ENCODE measurements at regions not wholly inside any gene's neighbourhood (a gene's known extent, or its start where the extent isn't known, plus 50 kb on each side); places are given as distances from the start of the nearest gene placed in this dataset.

DNA sequence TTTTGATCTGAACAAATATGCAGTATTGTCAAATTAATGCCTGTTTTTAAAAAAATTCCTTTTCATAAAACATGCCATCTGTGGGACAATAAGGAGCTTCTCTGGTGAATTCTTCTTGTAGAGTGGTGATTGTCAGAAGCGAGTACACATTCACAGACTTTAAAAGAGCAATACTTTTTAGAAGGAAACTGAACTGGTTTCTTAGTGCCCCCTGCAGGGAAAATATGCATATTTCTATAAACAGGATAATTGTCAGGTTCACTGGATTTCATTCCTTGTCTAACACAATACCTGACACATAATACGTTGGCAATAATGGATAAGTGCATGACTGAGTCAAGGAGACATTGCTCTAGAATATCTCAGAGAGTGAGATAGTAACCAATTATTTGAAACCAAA lies 133.7 kb downstream of the KIF4B start:
- Histone ChIP-seq H4K8ac (ENCODE audit: extremely low read depth, insufficient read depth, low read length) (no peak overlapping the region), H3K4me1 (replicated peaks in 1 of 4; ENCODE audit: control insufficient read depth in 3 of 4, insufficient read depth in 4 of 4, low read length in 3 of 4) (peaks cover 0 to 2% (median 0%) of the 10 kb centered on the region in 4 experiments; a peak in 1 of 7 replicates), H3K79me2 (ENCODE audit: control insufficient read depth in 1 of 2, insufficient read depth in 2 of 2, low read length in 2 of 2) (no peaks in the 10 kb centered on the region), H3K9me3 (ENCODE audit: insufficient read depth in 2 of 2, low read depth in 1 of 2, low read length in 1 of 2) (no peaks in the 10 kb centered on the region), H3K23me2 (ENCODE audit: low read depth, low read length) (no peaks in the 10 kb centered on the region), H2BK120ac (replicated peaks; ENCODE audit: low read depth, low read length) (no peak overlapping the region), H3K56ac (replicated peaks; ENCODE audit: insufficient read length, low read depth, low read length) (no peak overlapping the region), H4K20me1 (replicated peaks in 1 of 2; ENCODE audit: control insufficient read depth in 1 of 2, insufficient read depth in 2 of 2, low read length in 2 of 2) (no peaks in the 10 kb centered on the region), H3K23ac (ENCODE audit: insufficient read length) (no peak overlapping the region), H3K36me3 (ENCODE audit: control insufficient read depth in 2 of 4, insufficient read depth in 4 of 4, low read length in 3 of 4) (no peaks in the 10 kb centered on the region), H4K91ac (replicated peaks; ENCODE audit: insufficient read length, low read length) (no peak overlapping the region), H2BK20ac (ENCODE audit: low read length) (no peak overlapping the region), H2AK5ac (ENCODE audit: low read depth, low read length) (no peak overlapping the region), H3K9ac (replicated peaks in 1 of 4; ENCODE audit: extremely low read depth in 1 of 4, low read depth in 3 of 4, low read length in 3 of 4) (no peak overlapping the region), H3K4ac (replicated peaks; ENCODE audit: insufficient read length, low read depth, low read length) (no peak overlapping the region), H2BK5ac (ENCODE audit: low read depth, low read length) (no peak overlapping the region), H3K18ac (ENCODE audit: extremely low read depth, low read length) (no peak overlapping the region), H2AFZ (ENCODE audit: low read length) (no peak overlapping the region), H3K4me2 (ENCODE audit: insufficient read depth in 1 of 2, low read depth in 2 of 2, low read length in 2 of 2) (no peak overlapping the region), H3K79me1 (ENCODE audit: low read depth, low read length) (no peaks in the 10 kb centered on the region), H3K14ac (ENCODE audit: insufficient read length) (no peak overlapping the region), H2BK15ac (ENCODE audit: low read length) (no peak overlapping the region), H3K27ac (ENCODE audit: low read depth, low read length) (no peak overlapping the region), H4K5ac (ENCODE audit: insufficient read length, low read depth, low read length) (no peak overlapping the region), H3K27me3 (replicated peaks in 1 of 4; ENCODE audit: control insufficient read depth in 3 of 4, extremely low read depth in 1 of 4, insufficient read depth in 3 of 4, low read length in 3 of 4) (no peaks in the 10 kb centered on the region), H3K4me3 (ENCODE audit: extremely low read depth in 1 of 4, insufficient read depth in 2 of 4, low read depth in 3 of 4, low read length in 4 of 4) (no peak overlapping the region), H2BK12ac (ENCODE audit: low read depth, low read length) (no peak overlapping the region)
- DNase-seq (ENCODE audit: low read depth in 1 of 2, low spot score in 2 of 2) = no peak
- ChIA-PET CTCF (ENCODE audit: partially characterized antibody) (interaction anchor here (0.8 to 1.5 kb wide), 6 partner anchors 8 to 135 kb away, joined by 3 to 7 read pairs (median 4); no protein-coding TSS in a partner anchor), POLR2A (ENCODE audit: partially characterized antibody) (no interaction called here)
- no peak for FAIRE-seq
- no peak for TF ChIP-seq TBP (IDR thresholded peaks at IDR 0.05; ENCODE audit: low read depth, low read length)
- WGBS, 2 experiments (ENCODE audit: extremely low coverage in 1 of 2, insufficient coverage in 1 of 2, insufficient read length in 1 of 2, insufficient replicate concordance in 2 of 2, low coverage in 1 of 2, low lambda C conversion rate in 2 of 2, missing lambda C conversion rate in 1 of 2) = 89% methylated on average over 2 of the region's 2 CpGs; no CpG with 5 or more reads in 1 of the 2 experiments

All from H1 (cell line).